ENCODE measurements at regions not wholly inside any gene's neighbourhood (a gene's known extent, or its start where the extent isn't known, plus 50 kb on each side); places are given as distances from the start of the nearest gene placed in this dataset.

DNA sequence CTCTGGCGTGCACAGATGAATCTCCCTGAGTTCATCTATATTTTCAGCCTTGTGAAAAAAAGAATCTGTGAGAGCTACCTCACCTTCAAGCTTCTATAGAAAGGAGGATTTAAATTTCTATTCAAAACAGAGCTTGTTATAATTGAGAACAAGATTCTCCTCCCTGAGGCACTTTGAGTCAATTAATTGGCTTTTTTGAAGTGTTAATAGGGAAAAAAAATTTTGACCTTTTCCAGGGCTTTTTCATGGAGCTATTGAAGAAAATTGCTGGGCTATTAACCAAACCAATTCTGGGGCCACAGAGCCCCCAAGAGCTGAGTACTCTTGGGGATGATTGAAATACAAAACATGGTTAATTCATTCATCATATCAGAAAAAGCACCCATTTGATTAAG is 225.1 kb downstream of the CMPK2 start:
- no peak for DNase-seq

DNA sequence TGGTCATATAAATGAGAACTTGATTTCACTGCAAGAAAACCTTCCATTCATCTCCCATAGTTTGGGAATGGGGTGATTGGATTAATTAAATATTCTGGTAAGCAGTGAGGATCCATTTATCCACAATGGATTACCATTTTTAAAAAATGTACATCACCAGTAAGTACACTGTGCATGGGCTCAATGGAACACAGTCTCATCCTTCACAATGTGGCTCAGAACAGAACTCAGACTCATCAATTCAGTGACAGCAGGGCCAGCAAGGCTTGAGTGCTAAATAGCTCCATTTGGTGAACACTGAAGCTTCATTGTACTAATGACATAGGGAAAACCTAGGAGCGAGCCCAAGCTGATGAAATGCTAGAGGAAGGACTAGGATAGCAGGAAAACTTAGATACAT is 223.8 kb downstream of the CMPK2 start:
- DNase-seq = no peak

DNA sequence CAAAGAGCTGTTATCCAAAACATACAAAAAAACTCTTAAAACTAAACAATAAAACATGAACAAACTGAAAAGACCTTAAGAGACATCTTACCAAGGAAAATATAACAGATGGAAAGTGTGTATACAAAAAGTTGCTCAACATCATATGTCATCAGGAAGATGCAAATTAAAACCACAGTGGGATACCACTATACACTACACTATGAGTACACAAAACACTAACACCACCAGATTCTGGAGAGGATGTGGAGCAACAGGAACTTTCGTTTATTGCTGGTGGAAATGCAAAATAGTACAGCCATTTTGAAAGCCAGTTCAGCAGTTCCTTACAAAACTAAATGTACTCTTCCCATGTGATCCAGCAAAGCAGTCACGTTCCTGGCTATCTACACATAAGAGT is 221.4 kb downstream of the CMPK2 start:
- DNase-seq = no peak

DNA sequence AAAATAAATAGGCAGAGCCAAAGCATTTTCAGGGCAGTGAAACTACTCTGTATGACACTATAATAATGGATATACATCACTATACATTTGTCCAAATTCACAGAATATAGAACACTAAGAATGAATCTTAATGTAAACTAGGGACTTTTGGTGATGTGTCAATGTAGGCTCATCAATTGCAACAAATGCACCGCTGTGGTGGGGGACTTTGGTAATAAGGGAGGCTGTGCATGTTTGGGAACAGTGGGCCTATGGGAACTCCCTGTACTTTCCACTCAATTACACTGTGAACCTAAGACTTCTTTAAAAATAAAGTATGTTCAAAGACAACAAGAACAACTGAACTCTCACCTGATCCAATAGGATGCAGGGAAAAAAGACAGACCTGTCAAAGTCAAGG is 220.7 kb downstream of the CMPK2 start:
- DNase-seq = no peak

DNA sequence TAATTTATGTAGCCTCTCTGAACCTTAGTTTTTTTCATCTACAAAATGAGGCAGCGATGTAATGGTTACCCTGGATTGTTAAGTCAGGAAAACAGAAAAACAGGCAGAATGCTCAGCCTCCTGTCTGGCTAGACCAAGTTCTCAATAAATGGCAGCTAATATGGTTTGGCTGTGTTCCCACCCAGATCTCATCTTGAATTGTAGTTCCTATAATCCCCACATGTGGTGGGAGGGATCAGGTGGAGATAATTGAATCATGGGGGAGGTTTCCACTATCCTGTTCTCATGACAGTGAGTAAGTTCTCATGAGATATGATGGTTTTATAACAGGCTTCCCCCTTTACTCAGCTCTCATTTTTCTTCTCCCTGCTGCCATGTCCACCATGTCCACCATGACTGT is 220.0 kb downstream of the CMPK2 start:
- no peak for DNase-seq

DNA sequence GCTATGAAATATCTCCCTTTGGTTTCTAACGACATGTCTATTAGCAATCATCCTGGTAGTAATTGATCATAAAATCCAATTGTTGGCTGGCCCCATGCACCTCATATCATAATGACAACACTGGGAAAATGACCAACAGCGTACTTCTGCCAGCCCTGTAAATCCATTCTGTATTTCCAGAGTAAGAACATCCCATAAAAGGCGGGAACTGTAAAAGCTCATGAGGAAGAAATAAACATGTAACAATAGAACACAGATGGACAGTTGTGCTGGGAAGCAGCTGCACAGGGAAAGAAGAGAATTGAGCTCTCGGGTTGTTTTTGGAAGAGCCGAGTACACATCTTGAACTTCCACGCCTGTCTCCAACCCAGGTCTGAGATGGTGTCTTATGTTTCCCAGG is 218.7 kb downstream of the CMPK2 start:
- no peak for DNase-seq

DNA sequence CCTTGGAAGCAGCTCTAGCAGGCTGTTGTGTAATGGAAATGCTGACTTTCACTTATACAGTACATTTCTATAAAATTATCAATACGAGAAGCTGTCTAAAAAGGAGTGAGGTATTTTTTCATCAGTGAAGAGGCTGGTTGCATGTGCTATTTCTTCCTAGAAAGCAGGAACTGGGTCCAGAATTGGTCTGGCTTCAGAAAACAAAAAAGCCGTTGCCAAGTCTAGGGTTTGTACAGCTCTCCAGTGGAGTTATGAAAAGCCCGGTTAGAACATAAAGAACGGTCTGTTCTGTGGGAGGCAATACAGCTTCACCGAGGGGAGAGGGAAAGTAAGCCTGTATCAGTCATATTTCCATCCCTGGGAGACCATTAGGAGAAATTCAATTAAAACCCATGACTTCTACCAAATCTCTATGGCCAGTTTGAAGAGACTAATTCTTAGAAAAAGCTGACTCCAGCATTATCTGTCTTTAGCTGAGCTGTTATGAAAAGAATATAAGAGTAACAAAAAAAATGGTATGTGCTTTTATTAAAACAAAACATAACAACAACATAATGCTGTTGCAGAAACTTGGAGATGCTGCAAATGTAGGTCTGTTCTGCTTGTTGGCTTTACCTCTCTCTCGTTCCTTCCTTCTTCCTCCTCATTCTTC is 217.0 kb downstream of the CMPK2 start:
- no peak for DNase-seq

DNA sequence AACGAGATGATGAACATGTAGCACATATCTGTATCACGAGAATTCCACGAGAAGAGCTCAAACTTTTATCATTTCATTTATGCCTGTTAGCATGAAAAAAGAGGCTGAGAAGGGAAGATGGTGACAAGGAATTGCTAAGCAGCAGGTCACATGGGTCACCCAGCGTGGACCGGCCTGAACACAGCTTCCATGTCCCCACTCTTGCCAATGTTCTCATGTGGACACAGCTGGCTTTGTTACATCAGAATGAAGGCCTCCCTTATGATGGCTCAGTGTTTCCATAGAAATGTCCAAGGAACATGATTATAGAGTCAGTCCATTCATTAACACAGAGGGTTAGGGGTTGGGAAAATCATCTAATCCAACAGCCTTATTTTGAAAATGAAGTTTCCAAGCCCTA is 215.4 kb downstream of the CMPK2 start:
- no peak for DNase-seq

DNA sequence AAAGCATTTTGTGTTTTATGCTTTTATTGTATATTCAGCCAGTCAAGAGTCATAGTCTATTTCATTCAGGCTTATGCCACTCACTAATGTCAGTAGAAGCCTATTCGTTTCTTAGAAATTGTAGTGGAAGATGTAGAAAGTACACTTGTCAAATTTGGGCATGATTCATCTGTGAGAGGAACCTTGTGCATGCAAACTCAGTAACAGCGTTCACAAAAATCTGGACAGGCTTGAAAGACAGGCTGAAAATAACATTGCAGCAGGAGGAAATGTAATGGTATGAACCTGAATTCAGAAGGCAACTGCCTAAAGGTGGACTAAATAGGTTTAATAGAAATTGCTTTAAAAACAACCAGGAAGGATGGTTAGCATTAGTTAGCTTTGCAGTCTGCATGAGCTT is 213.5 kb downstream of the CMPK2 start:
- no peak for DNase-seq

DNA sequence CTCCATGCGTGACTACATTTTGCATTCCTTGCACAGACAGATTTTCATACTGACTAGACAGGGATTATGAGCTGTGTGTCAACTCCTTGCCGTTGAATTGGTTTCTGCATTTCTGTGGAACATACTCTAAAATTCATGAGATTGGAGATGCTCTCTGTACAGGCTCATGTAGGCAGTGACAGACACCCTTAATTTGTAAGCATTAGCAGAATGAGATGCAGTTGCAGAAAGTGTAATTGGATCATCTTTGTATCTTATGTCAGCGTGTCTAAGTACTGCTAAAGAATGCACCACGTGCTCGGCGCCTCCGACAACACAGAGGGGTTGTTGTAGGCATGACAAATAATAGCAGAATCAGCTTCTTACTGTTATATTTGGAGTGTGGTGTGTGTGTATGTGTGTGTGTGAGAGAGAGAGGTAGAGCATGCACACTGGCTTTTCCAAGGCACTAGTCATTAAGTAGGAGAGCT is 212.4 kb downstream of the CMPK2 start:
- peak in 1 of 2 experiments; percentile 21 for DNase-seq

DNA sequence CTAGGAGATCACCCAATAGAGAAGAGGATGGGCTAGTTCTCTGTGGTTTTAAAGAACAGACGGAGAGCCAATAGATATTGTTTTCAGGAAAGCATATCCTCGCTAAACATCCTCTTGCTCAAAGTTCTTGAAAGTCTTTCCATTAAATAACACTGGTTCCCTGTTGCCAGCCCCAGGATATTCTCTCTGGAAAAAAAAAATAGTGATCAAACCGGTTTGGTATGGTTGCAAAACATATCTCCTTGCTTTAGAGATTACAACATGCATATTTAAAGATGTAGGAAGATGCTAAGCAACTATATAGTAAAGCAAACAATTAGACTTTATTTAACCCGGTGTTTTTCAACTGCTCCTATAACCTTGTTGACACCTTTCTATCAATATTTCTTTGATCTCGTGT is 211.4 kb downstream of the CMPK2 start:
- DNase-seq = no peak

DNA sequence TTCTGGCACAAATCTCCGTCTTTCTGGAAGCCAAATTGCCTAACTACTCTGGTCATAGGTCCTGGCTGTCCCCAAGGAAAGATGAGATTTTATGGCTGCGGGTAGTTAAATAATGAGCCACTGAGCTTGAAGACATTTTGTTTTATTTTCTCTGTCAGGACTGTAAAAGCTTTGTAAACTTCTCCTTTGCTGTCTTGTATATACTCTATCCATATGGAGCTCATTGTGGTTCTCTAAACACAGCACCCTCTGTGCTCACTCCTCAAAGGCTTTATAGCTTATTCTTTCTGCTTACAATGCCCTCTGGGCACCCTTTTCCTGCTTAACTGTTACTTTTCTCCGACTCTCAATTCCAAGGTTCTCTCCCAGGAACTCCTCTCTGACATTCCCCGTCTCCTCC is 209.1 kb downstream of the CMPK2 start:
- no peak for DNase-seq

DNA sequence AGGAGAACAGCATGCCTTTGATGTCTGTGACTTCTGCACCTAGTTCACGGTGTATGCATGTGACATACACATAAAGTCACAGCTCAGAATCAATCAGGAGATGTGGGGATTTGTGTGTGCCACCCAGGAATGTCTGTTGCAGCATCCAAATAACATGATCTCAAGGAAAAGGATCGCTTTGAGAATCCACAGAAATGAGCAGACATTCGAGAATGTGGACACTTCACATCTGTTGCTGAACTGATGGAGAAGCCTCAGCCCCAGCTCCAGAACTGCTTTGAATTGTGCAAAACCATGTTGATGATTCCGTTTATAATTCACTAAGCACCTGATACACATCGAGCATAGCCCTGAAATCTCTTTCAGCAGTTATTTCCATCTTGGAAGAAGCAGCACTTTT is 208.6 kb downstream of the CMPK2 start:
- DNase-seq = no peak

DNA sequence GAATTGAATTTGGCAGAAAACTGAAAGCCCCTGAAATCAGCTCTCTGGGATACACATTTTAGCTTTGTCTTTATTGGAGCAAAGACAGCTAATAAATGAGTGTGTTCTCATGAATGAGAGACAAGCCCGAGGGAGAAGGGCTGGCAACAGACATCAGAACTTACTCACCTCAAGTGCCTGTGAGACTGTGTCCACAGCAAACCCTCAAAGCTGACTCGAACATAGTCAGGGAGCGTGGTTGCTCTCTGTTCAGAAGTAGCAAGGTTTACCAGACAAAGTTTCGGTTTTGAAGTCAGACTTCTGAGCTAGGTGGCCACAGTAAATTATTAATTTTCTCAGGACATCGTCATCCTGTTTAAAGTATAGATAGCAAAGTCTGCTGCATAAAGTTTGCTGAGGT is 207.9 kb downstream of the CMPK2 start:
- no peak for DNase-seq

DNA sequence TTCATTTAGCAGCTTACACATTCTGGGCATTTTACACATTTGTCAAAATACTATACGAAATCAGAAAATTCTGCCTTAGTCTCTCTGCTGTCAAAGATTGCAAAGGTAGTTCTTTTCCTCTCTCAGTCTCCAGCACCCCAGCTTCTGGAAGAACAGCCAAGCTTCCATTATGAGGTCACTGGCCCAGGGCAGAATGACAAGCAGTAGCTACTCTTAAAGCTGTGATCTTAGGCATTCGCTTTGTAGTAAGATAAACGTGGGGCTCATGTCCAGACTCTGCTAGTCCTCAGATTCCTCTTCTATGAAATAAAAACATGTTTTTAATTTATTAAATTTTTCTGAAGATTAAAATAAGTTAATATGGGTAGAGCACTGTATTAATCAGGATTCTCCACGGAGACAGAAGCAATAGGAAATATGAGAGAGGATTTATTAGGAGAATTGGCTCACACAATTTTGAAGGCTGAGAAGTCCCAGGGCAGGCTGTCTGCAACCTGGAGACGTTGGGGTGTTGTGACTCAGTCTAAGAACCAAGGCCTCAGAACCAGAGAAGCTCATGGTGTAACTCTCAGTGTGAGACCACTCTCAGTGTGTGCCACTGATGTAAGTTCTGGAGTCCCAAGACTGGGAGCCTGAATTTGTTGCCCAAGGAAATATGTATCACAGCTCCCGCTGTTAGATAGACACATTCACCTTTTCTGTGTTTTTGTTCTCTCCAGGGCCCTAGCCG is 201.2 kb downstream of the CMPK2 start:
- DNase-seq = no peak

DNA sequence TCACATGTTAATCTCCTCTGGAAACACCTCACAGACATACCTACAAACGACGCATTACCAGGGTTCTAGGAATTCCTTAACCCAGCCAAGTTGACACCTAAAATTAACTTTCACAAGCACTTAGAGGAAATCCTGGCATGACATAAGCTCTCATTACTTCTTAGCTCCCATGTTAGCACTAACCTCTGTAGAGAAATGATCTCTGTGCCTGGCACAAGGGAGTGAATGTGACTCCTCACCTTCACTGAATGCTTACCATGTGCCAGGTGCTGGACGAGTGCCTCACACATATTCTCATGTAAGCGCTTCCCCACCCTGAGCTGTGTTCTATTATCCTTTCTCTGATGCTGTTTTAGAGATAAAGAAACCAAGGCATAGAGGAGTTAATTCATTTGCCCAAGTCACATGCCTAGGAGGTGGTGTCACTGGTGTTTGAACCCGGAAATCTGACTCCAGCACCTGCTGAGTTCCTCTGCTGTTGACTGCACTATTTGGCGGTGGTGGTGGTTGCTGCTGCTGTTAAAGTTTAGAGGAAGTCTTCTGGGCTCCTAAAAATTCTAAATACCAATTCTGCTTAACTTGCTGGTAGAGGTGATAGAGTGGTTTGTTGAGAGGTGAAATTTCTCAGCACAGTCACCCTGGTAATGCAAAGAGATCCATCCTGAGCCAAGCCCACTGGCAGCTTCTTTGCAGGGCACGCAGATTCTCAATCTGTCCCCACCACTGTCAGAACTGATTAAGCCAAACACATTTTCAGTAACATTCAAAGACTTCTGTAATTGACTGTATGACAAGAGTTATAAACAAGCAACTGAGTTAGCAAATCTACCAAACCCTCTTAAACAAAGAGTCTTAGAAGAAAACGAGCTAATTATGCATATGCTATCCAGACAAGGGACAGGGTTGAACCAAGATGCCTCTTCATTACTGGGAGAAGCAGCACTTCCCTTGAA is 200.3 kb downstream of the CMPK2 start:
- DNase-seq = no peak

DNA sequence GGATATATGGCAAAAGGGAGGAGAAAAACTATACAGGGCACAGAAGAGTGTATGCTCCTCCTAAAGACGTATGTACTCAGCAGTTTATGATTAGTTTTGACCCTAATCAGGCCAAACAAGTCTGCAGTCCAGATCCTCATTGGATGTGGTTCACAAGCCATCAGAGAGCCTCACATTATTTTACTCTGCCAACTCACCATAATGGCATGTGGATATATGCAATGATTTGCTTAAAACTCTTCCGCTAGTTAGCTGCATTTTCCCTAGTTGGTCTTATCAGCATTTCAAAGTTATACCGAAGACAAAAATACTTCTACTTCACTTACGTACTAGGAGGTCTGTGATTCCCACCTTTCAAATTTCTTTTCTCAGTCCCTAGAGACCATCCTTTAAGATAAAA is 198.4 kb downstream of the CMPK2 start:
- DNase-seq = no peak

DNA sequence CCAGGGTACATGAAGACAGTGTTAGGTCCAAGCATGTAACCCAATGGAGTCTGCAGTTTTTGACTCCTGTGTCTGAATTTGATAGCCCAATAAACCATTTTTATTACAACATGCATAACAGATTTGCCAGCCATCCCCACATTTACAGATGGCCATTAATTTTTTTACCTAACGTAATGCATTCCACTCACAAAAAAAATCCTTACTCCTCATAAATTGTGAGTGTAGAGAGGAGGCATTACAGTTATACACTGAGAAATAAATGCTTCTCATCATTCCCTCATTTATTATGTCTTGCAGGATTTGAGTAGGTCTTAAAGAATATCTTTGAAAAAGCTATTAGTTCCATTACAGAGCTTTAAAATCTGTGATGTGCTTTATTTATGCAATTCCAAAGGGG is 193.8 kb downstream of the CMPK2 start:
- DNase-seq = no peak

DNA sequence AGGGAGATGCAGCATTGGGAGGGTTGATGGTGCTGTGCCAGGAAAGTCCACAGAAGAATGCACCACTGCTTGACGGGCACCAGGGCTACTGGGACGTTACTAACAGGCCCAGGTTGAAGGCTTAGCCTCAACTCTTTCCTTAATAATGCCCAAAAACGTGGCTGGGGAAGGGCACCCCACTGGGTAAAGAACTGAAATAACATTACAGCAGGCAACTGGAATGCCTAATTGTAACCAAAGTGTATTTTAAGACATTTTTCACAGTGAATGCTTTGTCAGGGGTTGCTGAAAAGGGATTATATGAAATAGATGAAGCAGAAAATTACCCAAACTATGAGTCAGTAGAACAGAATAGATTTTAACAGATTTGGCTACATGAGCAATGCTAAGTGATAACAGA is 191.3 kb downstream of the CMPK2 start:
- DNase-seq = no peak

DNA sequence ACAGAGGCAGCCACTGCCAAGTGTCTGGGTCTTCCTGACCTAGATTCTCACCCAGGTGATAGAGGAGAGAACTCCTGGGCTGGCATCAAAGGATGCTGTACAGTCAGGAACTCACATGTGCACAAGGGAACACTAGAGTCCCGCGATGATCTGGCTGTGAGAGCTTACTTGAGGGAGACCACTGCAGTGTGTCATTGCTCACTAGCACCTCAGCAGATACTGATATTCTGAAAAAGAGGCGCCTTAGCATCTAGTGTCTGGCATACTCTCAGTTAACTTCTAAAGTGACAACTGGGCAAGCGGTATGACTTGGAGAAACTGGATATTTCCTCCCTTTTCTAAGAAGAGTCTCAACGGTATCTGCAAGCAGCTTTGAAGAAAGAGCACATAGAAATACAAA is 189.9 kb downstream of the CMPK2 start:
- no peak for DNase-seq

DNA sequence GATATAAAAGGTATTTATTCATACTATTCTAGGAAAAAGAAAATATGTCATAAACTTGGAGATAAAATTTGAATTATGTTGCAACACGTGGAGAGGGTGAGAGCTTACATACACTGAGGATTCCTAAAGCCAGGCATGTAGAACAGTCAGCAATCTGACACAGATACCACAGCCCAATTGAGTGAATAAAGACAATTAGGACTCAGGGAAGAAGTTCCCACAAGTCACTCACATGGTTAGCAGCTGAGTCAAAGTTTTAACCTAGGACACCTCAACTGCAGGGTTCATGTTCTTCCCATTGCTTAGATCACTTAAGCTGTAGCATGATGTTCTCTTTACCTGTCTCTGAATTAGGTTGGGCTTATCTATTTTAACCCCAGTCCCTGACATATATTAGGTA is 189.5 kb downstream of the CMPK2 start:
- DNase-seq = no peak

DNA sequence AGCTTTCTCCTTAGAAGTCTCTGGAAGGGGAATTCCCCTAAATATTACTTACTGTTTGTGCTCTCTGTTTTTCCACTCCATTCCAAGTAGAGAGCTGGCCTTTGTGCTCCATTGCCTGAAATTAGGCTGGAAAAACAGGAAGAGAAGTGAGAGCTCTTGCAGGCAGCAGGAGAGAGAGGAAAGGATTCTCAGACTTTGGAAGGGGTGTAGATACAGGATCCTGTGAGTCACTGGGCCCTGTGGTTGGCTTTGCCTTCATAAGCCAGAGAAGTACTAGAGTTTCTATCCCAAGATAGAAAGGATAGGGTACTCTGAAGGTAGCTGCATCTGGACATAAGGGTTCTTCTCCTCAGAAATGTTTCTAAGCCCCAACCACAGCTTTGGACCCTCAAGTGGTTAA is 188.9 kb downstream of the CMPK2 start:
- DNase-seq = no peak

DNA sequence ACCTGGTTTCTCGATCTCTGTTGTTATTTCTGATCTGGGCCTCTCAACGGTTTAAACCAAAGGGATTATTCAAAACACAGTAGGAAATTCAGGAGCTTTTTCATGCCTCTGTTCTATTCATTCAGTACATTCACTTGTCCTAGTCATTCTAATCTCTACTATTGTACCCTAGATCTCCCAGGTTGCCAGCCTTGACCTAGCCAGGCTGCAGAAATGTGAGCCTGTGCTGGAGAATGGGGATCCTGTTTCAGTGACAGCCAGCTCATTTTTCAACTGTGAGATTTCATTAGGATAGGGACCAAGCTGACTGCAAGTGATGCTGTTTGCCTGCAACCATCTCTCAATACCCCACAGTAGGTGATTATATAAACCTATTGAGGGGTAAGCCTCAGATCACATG is 186.2 kb downstream of the CMPK2 start:
- no peak for DNase-seq

DNA sequence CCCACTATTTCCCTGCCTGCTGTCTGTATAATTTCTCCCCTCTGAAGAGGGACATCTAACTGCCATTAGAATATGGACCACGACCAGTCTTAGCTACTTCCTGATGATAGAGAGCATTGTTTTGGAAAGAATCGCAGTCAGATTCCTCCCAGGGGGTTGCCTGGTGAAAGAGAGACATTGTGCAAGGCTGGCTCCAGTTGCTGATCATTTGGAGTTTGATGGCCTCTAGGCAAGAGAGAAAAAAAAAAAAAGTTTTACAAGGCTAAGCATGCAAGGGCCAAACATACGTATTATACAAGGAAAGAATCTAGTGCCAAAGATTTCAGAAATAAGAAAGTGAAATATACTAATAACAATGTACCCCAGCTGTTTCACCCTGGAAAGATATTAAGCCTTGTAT is 182.2 kb downstream of the CMPK2 start:
- DNase-seq = no peak

Data from NCI-H187 (cell line).